GM12874 (cell line): ENCODE measurements at regions not wholly inside any gene's neighbourhood (a gene's known extent, or its start where the extent isn't known, plus 50 kb on each side); places are given as distances from the start of the nearest gene placed in this dataset.

Experiments used
- CTCF ChIP-seq: IDR thresholded peaks from 2 replicates; pipeline ENCODE4 v1.5.1; 2011; ENCODE audit warnings: low read depth, mild to moderate bottlenecking, control low read depth, low read length, moderate library complexity; ENCODE audit not compliant: insufficient read depth

GRCh38 chr1:239053279-239053678 lies 333.1 kb upstream of the CHRM3 start:
- TF ChIP-seq CTCF = no peak

GRCh38 chr1:239049571-239049970 lies 336.8 kb upstream of the CHRM3 start:
- TF ChIP-seq CTCF = no peak

GRCh38 chr1:239044829-239045228 lies 341.5 kb upstream of the CHRM3 start:
- TF ChIP-seq CTCF = no peak

GRCh38 chr1:239040523-239040922 lies 345.8 kb upstream of the CHRM3 start:
- TF ChIP-seq CTCF = no peak

DNA sequence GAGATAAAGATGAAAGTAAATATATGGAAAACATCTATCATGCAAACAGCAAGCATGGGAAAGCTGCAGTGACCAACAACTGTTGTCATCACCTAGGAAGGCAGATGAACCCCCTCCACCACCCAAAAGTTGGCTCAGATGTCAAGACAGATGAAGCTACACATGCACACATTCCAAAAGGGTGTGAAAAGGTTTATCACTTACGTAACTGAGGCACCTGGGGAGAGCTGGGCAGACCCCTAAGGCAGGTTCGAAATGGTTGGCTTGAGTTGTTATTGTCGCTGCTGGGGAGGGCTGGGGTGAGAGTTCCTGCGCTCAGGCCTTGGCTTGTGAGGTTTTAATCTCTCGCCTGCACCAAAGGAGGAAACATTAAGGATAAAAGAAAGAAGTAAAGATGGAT lies 355.1 kb upstream of the CHRM3 start:
- no peak for TF ChIP-seq CTCF

- TF ChIP-seq CTCF = no peak
Measured at GRCh38 chr1:239025997-239026694, 360.2 kb upstream of the CHRM3 start.

GRCh38 chr1:239025223-239025622 lies 361.1 kb upstream of the CHRM3 start:
- TF ChIP-seq CTCF = no peak
